Hematopoietic multipotent progenitor cell treated with erythropoietin and hydrocortisone succinate and interleukin-3 and kit ligand, for 6 days (in vitro differentiated cells): ENCODE measurements at regions not wholly inside any gene's neighbourhood (a gene's known extent, or its start where the extent isn't known, plus 50 kb on each side); places are given as distances from the start of the nearest gene placed in this dataset.
"Not testable (repeated sequence)": the region's sequence is repeated elsewhere in the genome, so short reads cannot be mapped to it uniquely, and the experiment has no call there.

ENCODE experiments used
- DNase-seq: peaks from one replicate; pipeline ENCODE4 v3.0.0-alpha.2; 2015

DNA sequence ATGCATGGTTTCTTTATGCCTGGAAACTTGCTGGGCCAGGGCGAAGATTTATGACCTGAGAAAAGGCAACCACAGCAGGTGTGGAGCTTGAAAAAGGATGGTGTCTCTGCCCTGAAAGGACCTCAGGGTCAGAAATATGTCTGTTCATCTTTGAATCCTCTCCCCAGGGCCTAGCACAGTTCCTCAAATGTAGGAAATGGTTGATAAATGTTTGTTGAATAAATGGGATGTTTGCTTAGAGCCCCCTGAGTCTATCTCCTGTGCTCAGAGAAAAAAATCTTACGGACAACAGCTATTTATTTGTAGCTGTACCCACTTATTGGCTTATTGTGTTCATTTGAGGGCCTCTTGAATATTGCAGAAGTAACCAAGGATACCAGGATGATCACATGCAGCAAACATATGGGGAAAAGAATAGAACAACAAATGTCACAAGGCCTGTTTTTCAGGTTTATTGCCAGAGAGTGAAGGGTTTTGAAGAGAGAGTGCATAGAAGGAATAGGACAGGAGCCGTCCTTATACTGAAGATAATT, 114.5 kb downstream of the KLF5 start:
- DNase-seq, result no peak

- no peak for DNase-seq
Measured at GRCh38 chr13:73171926-73172325, 113.1 kb downstream of the KLF5 start.

DNA sequence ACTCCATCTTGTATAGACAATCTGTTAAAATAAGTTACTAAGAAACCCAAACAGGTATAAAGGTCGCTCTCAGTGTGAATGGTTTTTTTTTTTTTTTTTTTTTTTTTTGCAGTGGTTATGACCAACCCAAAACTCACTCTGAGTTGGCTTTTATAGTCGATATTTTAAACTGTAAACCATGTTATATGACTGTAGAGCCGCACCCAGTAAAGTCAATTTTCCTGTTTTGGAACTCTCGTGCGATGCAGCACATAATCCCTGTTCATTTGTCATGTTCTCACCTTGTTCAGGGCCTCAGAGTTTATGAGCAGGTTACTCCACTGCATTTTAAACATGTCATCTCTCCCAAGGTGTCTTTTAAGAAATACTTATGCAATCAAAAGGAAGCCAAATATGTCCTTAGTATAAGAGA, 112.5 kb downstream of the KLF5 start:
- DNase-seq, result no peak

DNA sequence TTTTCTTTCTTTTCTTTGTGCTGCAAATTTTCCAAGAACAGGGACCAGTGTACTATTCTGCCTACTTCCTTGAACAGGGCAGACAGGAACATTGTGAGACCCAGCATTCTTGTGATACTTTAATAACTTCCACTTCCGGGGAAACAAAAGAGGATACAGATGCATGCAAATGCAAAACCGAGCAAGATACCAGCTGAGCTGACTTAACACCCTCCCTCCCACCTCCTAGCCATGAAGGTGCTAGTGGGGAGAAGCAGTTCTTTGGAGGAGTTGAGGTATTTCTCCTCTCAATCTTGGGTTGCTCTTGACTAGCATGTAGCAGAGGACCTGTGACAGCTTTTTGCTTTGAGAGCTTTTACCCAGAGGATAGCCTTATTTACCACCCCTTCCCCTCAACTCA, 111.2 kb downstream of the KLF5 start:
- no peak for DNase-seq

- DNase-seq, result no peak
Measured at GRCh38 chr13:73168953-73169401, 110.2 kb downstream of the KLF5 start.

GRCh38 chr13:73168226-73168952, 109.6 kb downstream of the KLF5 start:
- no peak for DNase-seq

- DNase-seq, result no peak
Measured at GRCh38 chr13:73167028-73167820, 108.4 kb downstream of the KLF5 start.

- DNase-seq, result no peak
Measured at GRCh38 chr13:73166204-73166603, 107.4 kb downstream of the KLF5 start.

- DNase-seq, result no peak
Measured at GRCh38 chr13:73162912-73163911, 104.4 kb downstream of the KLF5 start.

DNA sequence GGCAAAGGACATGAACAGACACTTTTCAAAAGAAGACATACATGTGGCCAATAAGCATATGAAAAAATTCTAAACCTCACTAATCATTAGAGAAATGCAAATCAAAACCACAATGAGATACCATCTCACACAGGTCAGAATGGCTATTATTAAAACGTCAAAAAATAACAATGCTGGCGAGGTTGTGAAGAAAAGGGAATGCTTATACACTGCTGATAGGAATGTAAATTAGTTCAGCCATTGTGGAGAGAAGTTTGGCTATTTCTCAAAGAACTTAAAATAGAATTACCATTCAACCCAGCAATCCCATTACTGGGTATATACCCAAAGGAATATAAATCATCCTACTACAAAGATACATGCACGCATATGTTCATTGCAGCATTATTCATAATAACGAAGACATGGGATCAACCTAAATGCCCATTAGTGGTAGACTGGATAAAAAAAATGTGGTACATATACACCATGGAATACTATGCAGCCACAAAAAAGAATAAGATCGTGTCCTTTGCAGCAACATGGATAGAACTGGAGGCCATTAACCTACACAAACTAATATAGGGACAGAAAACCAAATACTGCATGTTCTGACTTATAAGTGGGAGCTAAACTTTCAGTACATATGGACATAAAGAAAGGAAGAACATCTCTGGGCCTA, 101.7 kb downstream of the KLF5 start:
- DNase-seq, result not testable (repeated sequence)

DNA sequence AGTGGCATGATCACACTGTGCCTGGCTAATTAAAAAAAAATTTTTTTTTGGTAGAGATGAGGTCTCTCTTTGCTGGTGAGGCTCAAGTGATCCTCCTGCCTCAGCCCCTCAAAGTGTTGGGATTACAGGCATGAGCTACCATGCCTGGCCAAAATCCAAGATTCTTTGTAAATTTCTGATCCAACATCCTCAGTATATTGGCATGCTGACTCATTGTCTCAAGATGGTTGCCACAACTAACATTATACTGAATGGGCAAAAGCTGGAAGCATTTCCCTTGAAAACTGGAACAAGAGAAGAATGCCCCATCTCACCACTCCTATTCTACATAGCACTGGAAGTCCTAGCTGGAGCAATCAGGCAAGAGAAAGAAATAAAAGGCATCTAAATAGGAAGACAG, 100.0 kb downstream of the KLF5 start:
- DNase-seq, result no peak

- no peak for DNase-seq
Measured at GRCh38 chr13:73157031-73157430, 98.2 kb downstream of the KLF5 start.

DNA sequence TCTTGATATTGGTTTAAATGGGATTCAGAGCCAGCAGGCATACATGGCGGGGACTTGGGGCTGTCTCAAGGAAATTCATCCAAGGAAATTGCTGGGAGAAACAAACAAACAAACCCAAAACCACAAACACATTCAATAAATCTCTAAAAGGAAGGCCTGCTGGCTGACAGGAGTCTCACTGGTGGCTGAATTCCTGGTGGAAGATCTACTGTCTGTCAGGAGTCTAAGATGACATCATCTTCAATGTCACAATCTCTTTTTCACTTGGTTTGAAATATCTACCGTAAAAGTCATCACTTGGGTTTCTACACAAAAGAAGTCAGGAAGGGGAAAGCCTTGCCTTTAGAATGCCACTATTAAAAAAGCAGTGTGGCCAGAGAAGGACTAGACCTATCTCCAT, 87.9 kb downstream of the KLF5 start:
- no peak for DNase-seq

GRCh38 chr13:73142071-73142470, 83.3 kb downstream of the KLF5 start:
- no peak for DNase-seq

DNA sequence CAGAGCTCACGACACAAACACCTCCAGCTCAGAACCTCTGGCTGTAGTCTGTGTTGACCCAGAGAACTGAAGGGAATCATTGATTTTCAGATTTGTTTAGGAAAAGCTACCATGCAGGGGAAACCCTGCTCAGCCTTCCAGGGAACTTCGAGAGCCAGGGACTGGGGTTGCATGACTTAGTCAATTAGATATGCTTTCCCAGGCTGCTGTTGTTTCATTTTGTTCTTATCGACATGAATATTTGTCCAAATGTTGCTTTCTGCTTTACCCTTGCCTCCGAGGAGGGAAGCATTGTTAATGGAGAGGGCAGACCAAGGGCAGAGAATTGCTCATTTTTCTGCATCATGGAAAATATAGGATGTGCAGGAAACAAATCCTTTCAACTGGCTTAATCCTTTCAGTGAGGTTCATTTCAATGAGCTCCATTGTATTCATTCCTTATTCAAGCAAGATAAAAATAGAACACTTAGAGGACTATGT, 82.5 kb downstream of the KLF5 start:
- DNase-seq, result no peak

DNA sequence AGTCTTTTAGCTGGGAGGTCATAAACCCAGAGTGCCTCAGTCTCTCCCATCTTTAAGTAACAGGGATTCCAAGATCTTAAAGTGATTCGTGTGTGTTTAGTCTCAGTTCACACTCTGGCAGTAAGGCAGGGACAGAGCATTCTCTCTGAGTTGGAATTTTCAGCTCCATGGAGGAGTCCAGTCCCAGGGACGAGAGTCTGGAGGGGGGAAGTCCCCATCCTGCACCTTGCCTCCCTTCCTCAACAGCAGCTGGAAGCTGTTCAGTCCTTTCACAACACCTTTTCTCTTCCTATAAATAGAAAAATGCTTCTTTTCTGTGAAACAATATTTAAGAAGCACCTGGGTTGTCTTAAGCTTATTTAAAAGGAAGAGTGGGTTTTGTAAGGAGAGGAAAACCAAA, 82.0 kb downstream of the KLF5 start:
- DNase-seq, result no peak

- DNase-seq, result no peak
Measured at GRCh38 chr13:73138638-73139491, 80.1 kb downstream of the KLF5 start.

DNA sequence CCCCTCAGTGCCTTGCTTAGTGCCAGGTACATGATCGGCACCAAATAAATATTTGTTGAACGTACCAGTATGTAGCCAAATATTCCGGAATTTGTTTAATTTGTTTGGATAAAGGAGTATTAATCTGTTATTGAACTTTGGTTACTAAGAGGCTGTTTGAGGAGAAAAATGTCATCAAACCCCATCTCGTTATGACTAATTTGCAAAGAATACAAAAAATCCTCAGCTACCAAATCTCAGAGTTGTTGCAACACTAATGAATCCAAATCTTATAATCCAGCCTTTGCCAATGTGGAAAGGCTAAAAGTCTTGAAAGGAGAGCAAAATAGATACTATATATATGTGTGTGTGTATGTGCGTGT, 79.5 kb downstream of the KLF5 start:
- DNase-seq, result no peak

- no peak for DNase-seq
Measured at GRCh38 chr13:73136776-73137175, 78.0 kb downstream of the KLF5 start.

GRCh38 chr13:73133531-73133930, 74.7 kb downstream of the KLF5 start:
- no peak for DNase-seq

DNA sequence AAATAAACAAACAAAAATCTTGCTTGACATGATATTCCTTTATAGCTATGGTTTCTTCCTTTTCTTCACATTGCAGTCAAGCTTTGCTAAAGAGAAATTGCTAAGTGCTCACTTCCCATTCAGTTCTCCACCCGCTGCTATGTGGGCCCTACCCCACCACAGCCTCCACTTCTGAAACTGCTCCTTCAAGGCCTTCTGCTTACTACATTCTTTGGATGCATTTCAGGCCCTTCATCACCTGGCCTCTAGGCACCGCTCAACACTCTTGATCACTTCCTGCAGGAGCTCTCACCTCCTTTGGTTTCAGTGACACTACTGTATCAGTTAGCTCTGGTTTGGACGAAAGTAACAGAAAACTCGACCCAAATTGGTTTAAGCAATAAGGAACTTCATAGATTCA, 72.4 kb downstream of the KLF5 start:
- DNase-seq, result no peak
